ENCODE measurements at regions not wholly inside any gene's neighbourhood (a gene's known extent, or its start where the extent isn't known, plus 50 kb on each side); places are given as distances from the start of the nearest gene placed in this dataset.

DNA sequence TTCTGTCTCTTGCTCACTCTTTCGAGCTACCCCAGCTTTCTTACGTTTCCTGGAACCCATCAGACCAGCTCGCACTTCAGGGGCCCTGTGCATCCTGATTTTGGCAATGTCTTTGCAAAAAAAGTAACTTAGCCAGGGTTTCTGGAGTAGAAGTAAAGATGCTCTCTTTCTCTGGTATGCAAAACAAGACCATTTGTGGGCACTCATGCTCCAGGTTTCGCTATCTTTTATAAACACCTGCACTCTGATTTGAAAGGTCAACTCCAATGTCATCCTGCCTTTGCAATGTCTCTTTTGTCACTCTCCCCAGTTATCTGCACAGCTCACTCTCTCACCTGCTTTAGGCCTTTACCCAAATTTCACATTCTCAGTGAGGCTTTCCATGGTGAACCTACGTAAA lies 869.1 kb downstream of the QKI start:
- no peak overlapping the region for H3K4me3 ChIP-seq (replicated peaks; ENCODE audit: low read depth, low read length)
- TF ChIP-seq, protein P1, sequence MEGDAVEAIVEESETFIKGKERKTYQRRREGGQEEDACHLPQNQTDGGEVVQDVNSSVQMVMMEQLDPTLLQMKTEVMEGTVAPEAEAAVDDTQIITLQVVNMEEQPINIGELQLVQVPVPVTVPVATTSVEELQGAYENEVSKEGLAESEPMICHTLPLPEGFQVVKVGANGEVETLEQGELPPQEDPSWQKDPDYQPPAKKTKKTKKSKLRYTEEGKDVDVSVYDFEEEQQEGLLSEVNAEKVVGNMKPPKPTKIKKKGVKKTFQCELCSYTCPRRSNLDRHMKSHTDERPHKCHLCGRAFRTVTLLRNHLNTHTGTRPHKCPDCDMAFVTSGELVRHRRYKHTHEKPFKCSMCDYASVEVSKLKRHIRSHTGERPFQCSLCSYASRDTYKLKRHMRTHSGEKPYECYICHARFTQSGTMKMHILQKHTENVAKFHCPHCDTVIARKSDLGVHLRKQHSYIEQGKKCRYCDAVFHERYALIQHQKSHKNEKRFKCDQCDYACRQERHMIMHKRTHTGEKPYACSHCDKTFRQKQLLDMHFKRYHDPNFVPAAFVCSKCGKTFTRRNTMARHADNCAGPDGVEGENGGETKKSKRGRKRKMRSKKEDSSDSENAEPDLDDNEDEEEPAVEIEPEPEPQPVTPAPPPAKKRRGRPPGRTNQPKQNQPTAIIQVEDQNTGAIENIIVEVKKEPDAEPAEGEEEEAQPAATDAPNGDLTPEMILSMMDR (IDR thresholded peaks at IDR 0.05; ENCODE audit: low read depth, low read length, missing control alignments) = no peak
- no peak for DNase-seq (ENCODE audit: extremely low read depth, low read depth)

DNA sequence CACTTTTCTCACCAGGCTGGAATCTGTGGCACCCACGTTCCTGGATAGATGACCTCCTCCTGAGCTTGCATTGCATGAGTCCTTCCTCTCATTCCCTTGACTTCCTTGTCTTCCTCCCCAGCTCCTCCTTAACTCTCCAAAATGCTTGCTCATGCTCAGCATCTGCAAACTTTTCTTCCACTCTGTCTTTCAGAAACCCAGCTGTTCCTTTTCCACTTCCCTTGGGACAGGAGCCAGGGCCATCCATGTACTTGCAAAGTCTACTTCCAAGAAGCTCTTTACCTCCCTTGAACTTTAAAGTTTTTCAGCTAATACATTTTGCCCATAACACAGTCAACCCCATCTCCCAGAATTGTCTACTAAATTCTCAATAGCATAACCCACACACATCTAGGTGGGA lies 861.7 kb downstream of the QKI start:
- no peak for DNase-seq (ENCODE audit: extremely low read depth, low read depth)
- TF ChIP-seq, protein P1 (IDR thresholded peaks at IDR 0.05; ENCODE audit: low read depth, low read length, missing control alignments) = no peak
- no peak overlapping the region for H3K4me3 ChIP-seq (replicated peaks; ENCODE audit: low read depth, low read length)

GRCh38 chr6:164275773-164276172 lies 861.3 kb downstream of the QKI start:
- H3K4me3 ChIP-seq (replicated peaks; ENCODE audit: low read depth, low read length) = no peak overlapping the region
- TF ChIP-seq, protein P1 (IDR thresholded peaks at IDR 0.05; ENCODE audit: low read depth, low read length, missing control alignments) = no peak
- DNase-seq (ENCODE audit: extremely low read depth, low read depth) = no peak

- H3K4me3 ChIP-seq (replicated peaks; ENCODE audit: low read depth, low read length) = no peak overlapping the region
- DNase-seq (ENCODE audit: extremely low read depth, low read depth) = no peak
- TF ChIP-seq, protein P1 (IDR thresholded peaks at IDR 0.05; ENCODE audit: low read depth, low read length, missing control alignments) = no peak
Observed at GRCh38 chr6:164274493-164274892, 860.0 kb downstream of the QKI start.

DNA sequence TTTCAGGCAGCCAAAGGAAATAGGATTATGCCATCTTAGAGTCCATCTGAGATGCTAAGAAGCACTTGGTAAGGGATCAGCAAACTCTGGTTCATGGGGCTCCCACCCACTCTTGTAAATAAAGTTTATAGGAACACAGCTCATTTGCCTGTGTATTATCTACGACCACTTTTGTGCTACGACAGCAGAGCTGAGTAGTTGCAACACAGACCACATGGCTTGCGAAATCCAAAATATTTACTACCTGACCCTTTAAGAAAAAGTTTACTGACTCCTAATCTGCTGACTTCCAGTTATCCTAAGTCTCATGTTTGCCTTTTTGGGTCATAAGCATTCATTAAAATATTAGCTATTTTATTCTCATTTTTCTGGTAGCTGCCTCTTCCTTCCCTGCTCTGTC lies 859.0 kb downstream of the QKI start:
- no peak overlapping the region for H3K4me3 ChIP-seq (replicated peaks; ENCODE audit: low read depth, low read length)
- TF ChIP-seq, protein P1 (IDR thresholded peaks at IDR 0.05; ENCODE audit: low read depth, low read length, missing control alignments) = no peak
- DNase-seq (ENCODE audit: extremely low read depth, low read depth) = no peak

- H3K4me3 ChIP-seq (replicated peaks; ENCODE audit: low read depth, low read length) = no peak overlapping the region
- TF ChIP-seq, protein P1 (IDR thresholded peaks at IDR 0.05; ENCODE audit: low read depth, low read length, missing control alignments) = no peak
- DNase-seq (ENCODE audit: extremely low read depth, low read depth) = no peak
Observed at GRCh38 chr6:164266851-164267250, 852.3 kb downstream of the QKI start.

GRCh38 chr6:164262348-164262747 lies 847.8 kb downstream of the QKI start:
- TF ChIP-seq, protein P1 (IDR thresholded peaks at IDR 0.05; ENCODE audit: low read depth, low read length, missing control alignments) = no peak
- DNase-seq (ENCODE audit: extremely low read depth, low read depth) = no peak
- H3K4me3 ChIP-seq (replicated peaks; ENCODE audit: low read depth, low read length) = no peak overlapping the region

Data from HFF-Myc (cell line).